22Rv1 (cell line): ENCODE measurements at regions not wholly inside any gene's neighbourhood (a gene's known extent, or its start where the extent isn't known, plus 50 kb on each side); places are given as distances from the start of the nearest gene placed in this dataset.

Experiments
- CTCF ChIP-seq: fragments of 450-650 bp; IDR thresholded peaks from 2 replicates; pipeline ENCODE4 v1.5.1; 2017; ENCODE audit warnings: mild to moderate bottlenecking
- ZFX ChIP-seq: fragments of 450-650 bp; IDR thresholded peaks from 2 replicates; pipeline ENCODE4 v1.6.1; 2017; ENCODE audit warnings: antibody characterized with exemption, borderline replicate concordance

- no peak for TF ChIP-seq CTCF
- no peak for TF ChIP-seq ZFX
These were observed 282.0 kb upstream of the ADARB2 start for GRCh38 chr10:2019281-2019680.
